Esophagus muscularis mucosa (tissue), 3 donors: ENCODE measurements at regions not wholly inside any gene's neighbourhood (a gene's known extent, or its start where the extent isn't known, plus 50 kb on each side); places are given as distances from the start of the nearest gene placed in this dataset.

ENCODE experiments used
- POLR2AphosphoS5 ChIP-seq, 2 donors: sonication (generic); formaldehyde crosslinking; IDR thresholded peaks; one replicate each; pipeline ENCODE4 v1.6.1; 2017; ENCODE audit warnings: antibody characterized with exemption in 2 of 2
- TF ChIP-seq, protein P1 (sequence below), 3 experiments: fragments of 200-600 bp in 2 of 3; fragments of 450-650 bp in 1 of 3; sonication (generic) in 2 of 3; IDR thresholded peaks; one replicate each; pipeline ENCODE4 v1.5.1; 2017 to 2019; ENCODE audit warnings: antibody characterized with exemption in 3 of 3, mild to moderate bottlenecking in 2 of 3, moderate library complexity in 1 of 3

DNA sequence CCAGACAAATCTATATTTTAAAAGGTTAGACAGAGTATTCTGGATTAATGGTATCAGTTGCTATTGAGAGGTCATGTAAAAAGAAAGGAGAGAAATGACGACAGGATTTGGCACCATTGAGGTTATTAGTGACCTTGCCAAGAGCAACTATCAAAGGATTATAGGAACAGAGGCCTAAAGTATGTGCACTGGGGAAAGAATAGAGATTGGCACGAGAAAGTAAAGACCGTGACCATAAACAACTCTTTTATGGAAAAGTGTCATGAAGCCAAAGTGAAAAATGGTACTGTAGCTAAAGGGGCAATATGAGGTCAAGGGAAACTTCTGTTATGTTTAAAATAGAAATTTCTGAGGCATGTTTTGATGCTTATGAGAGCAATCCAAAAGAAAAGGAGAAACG, 115.2 kb upstream of the KIF2B start:
- TF ChIP-seq, protein P1, sequence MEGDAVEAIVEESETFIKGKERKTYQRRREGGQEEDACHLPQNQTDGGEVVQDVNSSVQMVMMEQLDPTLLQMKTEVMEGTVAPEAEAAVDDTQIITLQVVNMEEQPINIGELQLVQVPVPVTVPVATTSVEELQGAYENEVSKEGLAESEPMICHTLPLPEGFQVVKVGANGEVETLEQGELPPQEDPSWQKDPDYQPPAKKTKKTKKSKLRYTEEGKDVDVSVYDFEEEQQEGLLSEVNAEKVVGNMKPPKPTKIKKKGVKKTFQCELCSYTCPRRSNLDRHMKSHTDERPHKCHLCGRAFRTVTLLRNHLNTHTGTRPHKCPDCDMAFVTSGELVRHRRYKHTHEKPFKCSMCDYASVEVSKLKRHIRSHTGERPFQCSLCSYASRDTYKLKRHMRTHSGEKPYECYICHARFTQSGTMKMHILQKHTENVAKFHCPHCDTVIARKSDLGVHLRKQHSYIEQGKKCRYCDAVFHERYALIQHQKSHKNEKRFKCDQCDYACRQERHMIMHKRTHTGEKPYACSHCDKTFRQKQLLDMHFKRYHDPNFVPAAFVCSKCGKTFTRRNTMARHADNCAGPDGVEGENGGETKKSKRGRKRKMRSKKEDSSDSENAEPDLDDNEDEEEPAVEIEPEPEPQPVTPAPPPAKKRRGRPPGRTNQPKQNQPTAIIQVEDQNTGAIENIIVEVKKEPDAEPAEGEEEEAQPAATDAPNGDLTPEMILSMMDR (IDR thresholded peaks at IDR 0.05): no peak
- TF ChIP-seq POLR2AphosphoS5 (IDR thresholded peaks at IDR 0.05): no peak
